Spleen (tissue), 11 donors: ENCODE measurements at regions not wholly inside any gene's neighbourhood (a gene's known extent, or its start where the extent isn't known, plus 50 kb on each side); places are given as distances from the start of the nearest gene placed in this dataset.

Source experiments
- DNase-seq: peaks from one replicate; pipeline ENCODE4 v3.0.0-alpha.2; 2020
- H3K27ac ChIP-seq, 8 donors: fragments of 200-600 bp; sonication (generic) in 7 of 8; 1 replicate in 4 of 8; 2 replicates in 4 of 8; pipeline versions ENCODE4 v1.5.0 to v1.8.0; 2016 to 2021; ENCODE audit warnings: inconsistent platforms in 4 of 8, mild to moderate bottlenecking in 4 of 8, moderate library complexity in 1 of 8
- H3K27me3 ChIP-seq, 7 donors: fragments of 200-600 bp; sonication (generic) in 6 of 7; replicated peaks in 1 of 7; 1 replicate in 4 of 7; 2 replicates in 3 of 7; pipeline versions ENCODE4 v1.5.0 to v1.8.0; 2016 to 2021; ENCODE audit warnings: inconsistent platforms in 3 of 7, mild to moderate bottlenecking in 1 of 7
- H3K36me3 ChIP-seq, 6 donors: fragments of 200-600 bp; sonication (generic) in 5 of 6; 1 replicate in 4 of 6; 2 replicates in 2 of 6; pipeline versions ENCODE4 v1.5.0 to v1.8.0; 2016 to 2021; ENCODE audit warnings: inconsistent platforms in 2 of 6
- H3K4me1 ChIP-seq, 6 donors: fragments of 200-600 bp; sonication (generic) in 5 of 6; 1 replicate in 3 of 6; 2 replicates in 3 of 6; pipeline versions ENCODE4 v1.5.0 to v1.8.0; 2016 to 2021; ENCODE audit warnings: inconsistent platforms in 3 of 6
- H3K4me3 ChIP-seq, 8 donors: fragments of 200-600 bp; sonication (generic) in 7 of 8; 1 replicate in 4 of 8; 2 replicates in 4 of 8; pipeline versions ENCODE4 v1.5.0 to v1.8.0; 2016 to 2021; ENCODE audit warnings: inconsistent platforms in 4 of 8, mild to moderate bottlenecking in 4 of 8, moderate library complexity in 2 of 8
- H3K9me3 ChIP-seq, 8 donors: fragments of 200-600 bp; sonication (generic) in 7 of 8; 1 replicate in 4 of 8; 2 replicates in 4 of 8; pipeline versions ENCODE4 v1.5.0 to v1.8.0; 2016 to 2021; ENCODE audit warnings: inconsistent platforms in 4 of 8
- CTCF ChIP-seq, 11 experiments: fragments of 200-600 bp in 7 of 11; fragments of 450-650 bp in 4 of 11; sonication (generic) in 4 of 11; IDR thresholded peaks in 8 of 11; conservative IDR thresholded peaks in 3 of 11; 1 replicate in 7 of 11; 2 replicates in 4 of 11; pipeline versions ENCODE4 v1.4.0 to v1.8.0; 2016 to 2021; ENCODE audit warnings: antibody characterized with exemption in 11 of 11, inconsistent platforms in 4 of 11, mild to moderate bottlenecking in 1 of 11
- POLR2A ChIP-seq, 3 donors: fragments of 450-650 bp; IDR thresholded peaks; one replicate each; pipeline ENCODE4 v1.5.1; 2017; ENCODE audit warnings: antibody characterized with exemption in 3 of 3, mild to moderate bottlenecking in 1 of 3
- POLR2AphosphoS5 ChIP-seq, 3 donors: sonication (generic); formaldehyde crosslinking; IDR thresholded peaks; one replicate each; pipeline ENCODE4 v1.5.1; 2017; ENCODE audit warnings: antibody characterized with exemption in 3 of 3
- WGBS, 5 donors: extraction: QIAGEN DNeasy Blood & Tissue Kit in 3 of 5; methylation state at CpG; one replicate each; pipeline versions ENCODE4 v1.1.5 to v1.1.7; 2013 to 2018; 5-methylcytosine and 5-hydroxymethylcytosine counted together
- intact Hi-C: fragments of 100-400 bp; cut with DNase I; formaldehyde crosslinking; loops from one replicate; pipeline ENCODE4 v1.15.0; 2023; ENCODE audit warnings: low total_unique reads
- donor health status: healthy with polysubstance abuse.
- donor health status: DM: no; HTN: no; CAD: no; lungs with moderate emphysema.
- donor health status: DM: no; HTN: no; CAD: no.
- donor health status: Bipolar disorder and iron deficiency.
- donor health status: healthy.
- donor health status: DM: no; HTN: no; CAD: no.
- donor health status: DM: yes; HTN: yes; CAD: no.

GRCh38 chr6:100084991-100085364 lies 91.0 kb upstream of the MCHR2 start:
- H3K9me3 ChIP-seq = no peaks in the 10 kb centered on the region
- WGBS, 5 donors = 77 to 91% (median 83%) methylated on average over 2 of the region's 2 CpGs
- H3K4me3 ChIP-seq = no peak overlapping the region
- H3K27me3 ChIP-seq = no peaks in the 10 kb centered on the region
- no peak for TF ChIP-seq POLR2AphosphoS5 (IDR thresholded peaks at IDR 0.05)
- H3K36me3 ChIP-seq = no peaks in the 10 kb centered on the region
- no peak for DNase-seq
- intact Hi-C loops = no loop called here
- no peak overlapping the region for H3K27ac ChIP-seq
- H3K4me1 ChIP-seq = no peaks in the 10 kb centered on the region

GRCh38 chr6:100084316-100084990 lies 90.4 kb upstream of the MCHR2 start:
- Histone ChIP-seq H3K4me1 (no peaks in the 10 kb centered on the region), H3K27me3 (no peaks in the 10 kb centered on the region), H3K36me3 (no peaks in the 10 kb centered on the region), H3K9me3 (no peaks in the 10 kb centered on the region), H3K27ac (no peak overlapping the region), H3K4me3 (no peak overlapping the region)
- no peak for TF ChIP-seq POLR2A (IDR thresholded peaks at IDR 0.05)
- intact Hi-C loops = no loop called here
- WGBS, 5 donors = 42 to 69% (median 55%) methylated on average over 4 of the region's 4 CpGs
- no peak for DNase-seq

DNA sequence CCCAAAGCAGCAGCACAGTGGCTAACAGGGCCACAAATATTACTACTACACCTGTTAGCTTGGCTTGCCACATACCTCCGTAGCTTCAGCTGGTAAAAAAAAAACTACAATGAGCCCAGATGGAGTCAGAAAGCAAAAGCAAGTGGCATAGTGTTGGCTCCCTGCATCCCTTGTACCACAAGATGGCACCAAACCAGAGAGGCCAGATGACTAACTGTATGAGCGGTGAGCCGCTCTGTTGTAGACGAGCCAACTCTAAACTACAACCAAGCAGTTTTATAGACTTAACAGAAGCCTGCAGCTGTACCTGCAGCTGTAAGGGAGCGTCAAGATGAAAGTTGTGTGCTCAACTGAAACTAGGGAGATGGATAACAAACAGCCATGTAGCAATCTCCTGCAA lies 84.5 kb upstream of the MCHR2 start:
- Histone ChIP-seq H3K36me3 (no peaks in the 10 kb centered on the region), H3K27me3 (no peaks in the 10 kb centered on the region), H3K4me1 (no peaks in the 10 kb centered on the region), H3K27ac (no peak overlapping the region), H3K4me3 (no peak overlapping the region), H3K9me3 (no peaks in the 10 kb centered on the region)
- 54 to 66% (median 66%) methylated on average over 5 of the region's 5 CpGs for WGBS, 5 donors
- no peak for DNase-seq
- no peak for TF ChIP-seq POLR2A (IDR thresholded peaks at IDR 0.05)
- TF ChIP-seq CTCF (IDR thresholded peaks at IDR 0.05 in 8 of 11, conservative IDR thresholded peaks at IDR 0.05 in 3 of 11) = no peak
- no peak for TF ChIP-seq POLR2AphosphoS5 (IDR thresholded peaks at IDR 0.05)
- intact Hi-C loops = no loop called here

- no peaks in the 10 kb centered on the region for H3K36me3 ChIP-seq
- TF ChIP-seq POLR2AphosphoS5 (IDR thresholded peaks at IDR 0.05) = no peak
- TF ChIP-seq CTCF (IDR thresholded peaks at IDR 0.05 in 8 of 11, conservative IDR thresholded peaks at IDR 0.05 in 3 of 11) = no peak
- no peak for TF ChIP-seq POLR2A (IDR thresholded peaks at IDR 0.05)
- no peak overlapping the region for H3K27ac ChIP-seq
- H3K27me3 ChIP-seq = no peaks in the 10 kb centered on the region
- H3K9me3 ChIP-seq = peaks cover 10 to 26% (median 20%) of the 10 kb centered on the region in 8 donors
- no peak for DNase-seq
- intact Hi-C loops = no loop called here
- 41 to 81% (median 46%) methylated on average over 1 of the region's 1 CpG for WGBS, 5 donors
- H3K4me1 ChIP-seq = no peaks in the 10 kb centered on the region
- H3K4me3 ChIP-seq = no peak overlapping the region
These were observed 71.3 kb upstream of the MCHR2 start for GRCh38 chr6:100065348-100065747.

DNA sequence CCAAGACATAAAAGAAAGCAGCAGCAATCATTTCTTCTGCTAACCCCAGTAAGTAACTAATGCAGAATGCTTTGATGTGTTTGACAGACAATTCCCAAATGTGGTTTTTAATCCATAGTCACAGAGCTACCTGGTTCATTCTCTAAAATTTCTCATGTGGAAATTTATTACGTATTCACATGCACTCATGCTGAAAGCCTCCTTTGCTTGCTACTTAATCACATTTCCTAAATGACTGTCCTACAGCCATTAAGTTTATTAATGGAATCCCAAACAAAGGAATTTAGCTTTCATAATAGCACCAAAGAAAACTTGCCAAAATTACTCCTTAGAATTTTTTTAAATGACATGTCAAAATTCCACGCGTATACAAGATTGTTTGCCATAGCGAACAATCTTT lies 68.6 kb upstream of the MCHR2 start:
- intact Hi-C loops = no loop called here
- no peak for DNase-seq
- Histone ChIP-seq H3K27me3 (no peaks in the 10 kb centered on the region), H3K27ac (no peak overlapping the region), H3K4me3 (no peak overlapping the region), H3K9me3 (peaks cover 0 to 4% (median under 1%) of the 10 kb centered on the region in 8 donors), H3K36me3 (no peaks in the 10 kb centered on the region), H3K4me1 (no peaks in the 10 kb centered on the region)
- WGBS, 5 donors = 85 to 94% (median 92%) methylated on average over 4 of the region's 4 CpGs
- no peak for TF ChIP-seq POLR2AphosphoS5 (IDR thresholded peaks at IDR 0.05)
- TF ChIP-seq CTCF (IDR thresholded peaks at IDR 0.05 in 8 of 11, conservative IDR thresholded peaks at IDR 0.05 in 3 of 11) = no peak
- no peak for TF ChIP-seq POLR2A (IDR thresholded peaks at IDR 0.05)
